Liver (tissue), 3 donors: ENCODE measurements at regions not wholly inside any gene's neighbourhood (a gene's known extent, or its start where the extent isn't known, plus 50 kb on each side); places are given as distances from the start of the nearest gene placed in this dataset.
"Not testable (repeated sequence)": the region's sequence is repeated elsewhere in the genome, so short reads cannot be mapped to it uniquely, and the experiment has no call there.

ENCODE experiments used
- ATF3 ChIP-seq: IDR thresholded peaks from 2 replicates; pipeline ENCODE4 v1.6.1; 2016; ENCODE audit warnings: antibody characterized with exemption
- CTCF ChIP-seq: fragments of 150-350 bp; IDR thresholded peaks from 2 replicates; pipeline ENCODE4 v1.5.1; 2017; ENCODE audit warnings: improper control_type of control experiment, low read depth, low read length; ENCODE audit not compliant: missing input control
- GABPA ChIP-seq, 2 donors: IDR thresholded peaks in 1 of 2; conservative IDR thresholded peaks in 1 of 2; 2 replicates each; pipeline ENCODE4 v1.6.1; 2016; ENCODE audit warnings: antibody characterized with exemption in 2 of 2, mild to moderate bottlenecking in 1 of 2, moderate library complexity in 1 of 2
- MAX ChIP-seq: IDR thresholded peaks from 2 replicates; pipeline ENCODE4 v1.6.1; 2016; ENCODE audit warnings: antibody characterized with exemption
- RAD21 ChIP-seq, 2 donors: IDR thresholded peaks; 2 replicates each; pipeline ENCODE4 v1.6.1; 2016; ENCODE audit warnings: antibody characterized with exemption in 2 of 2, mild to moderate bottlenecking in 2 of 2
- SP1 ChIP-seq: IDR thresholded peaks from 2 replicates; pipeline ENCODE4 v1.6.1; 2018; ENCODE audit warnings: antibody characterized with exemption, mild to moderate bottlenecking
- YY1 ChIP-seq: IDR thresholded peaks from 2 replicates; pipeline ENCODE4 v1.6.1; 2016; ENCODE audit warnings: antibody characterized with exemption, mild to moderate bottlenecking
- donor health status: healthy.
- donor health status: healthy.

GRCh38 chr17:20675707-20676106 lies 96.2 kb downstream of the CDRT15L2 start:
- TF ChIP-seq CTCF; RAD21 (IDR thresholded peaks at IDR 0.05); MAX; GABPA (IDR thresholded peaks at IDR 0.05 in 1 of 2, conservative IDR thresholded peaks at IDR 0.05 in 1 of 2); SP1; ATF3; YY1: not testable (repeated sequence)
